ENCODE measurements at regions not wholly inside any gene's neighbourhood (a gene's known extent, or its start where the extent isn't known, plus 50 kb on each side); places are given as distances from the start of the nearest gene placed in this dataset.

DNA sequence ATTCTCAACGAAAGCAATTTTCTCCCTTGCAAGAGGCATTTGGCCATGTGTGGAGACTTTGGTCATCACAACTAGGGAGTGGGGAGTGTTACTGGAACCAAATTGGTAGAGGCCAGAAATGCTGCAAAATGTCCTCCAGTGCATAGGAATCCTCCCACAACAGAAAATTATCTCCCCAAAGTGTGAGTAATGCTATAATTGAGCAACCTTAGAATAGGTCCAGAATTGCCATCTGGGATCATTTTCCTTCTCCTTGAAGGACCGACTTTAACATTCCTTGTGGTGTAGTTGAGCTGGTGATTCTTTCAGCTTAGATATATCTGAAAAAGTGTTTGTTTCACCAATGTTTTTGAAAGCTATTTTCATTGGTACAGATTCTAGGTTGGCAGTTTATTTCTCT lies 111.2 kb upstream of the SMIM21 start:
- Histone ChIP-seq H3K36me3 (no peaks in the 10 kb centered on the region), H3K4me1 (ENCODE audit: control insufficient read depth in 1 of 2, low read depth in 2 of 2) (no peaks in the 10 kb centered on the region), H3K4me3 (no peak overlapping the region), H3K27me3 (replicated peaks; ENCODE audit: insufficient read depth) (no peaks in the 10 kb centered on the region), H3K9me3 (no peaks in the 10 kb centered on the region), H3K27ac (no peak overlapping the region)
- DNase-seq (ENCODE audit: low spot score) (no peak), ATAC-seq (ENCODE audit: insufficient number of reproducible peaks, low FRiP score, low read depth) (no peak)
- TF ChIP-seq, protein P1, sequence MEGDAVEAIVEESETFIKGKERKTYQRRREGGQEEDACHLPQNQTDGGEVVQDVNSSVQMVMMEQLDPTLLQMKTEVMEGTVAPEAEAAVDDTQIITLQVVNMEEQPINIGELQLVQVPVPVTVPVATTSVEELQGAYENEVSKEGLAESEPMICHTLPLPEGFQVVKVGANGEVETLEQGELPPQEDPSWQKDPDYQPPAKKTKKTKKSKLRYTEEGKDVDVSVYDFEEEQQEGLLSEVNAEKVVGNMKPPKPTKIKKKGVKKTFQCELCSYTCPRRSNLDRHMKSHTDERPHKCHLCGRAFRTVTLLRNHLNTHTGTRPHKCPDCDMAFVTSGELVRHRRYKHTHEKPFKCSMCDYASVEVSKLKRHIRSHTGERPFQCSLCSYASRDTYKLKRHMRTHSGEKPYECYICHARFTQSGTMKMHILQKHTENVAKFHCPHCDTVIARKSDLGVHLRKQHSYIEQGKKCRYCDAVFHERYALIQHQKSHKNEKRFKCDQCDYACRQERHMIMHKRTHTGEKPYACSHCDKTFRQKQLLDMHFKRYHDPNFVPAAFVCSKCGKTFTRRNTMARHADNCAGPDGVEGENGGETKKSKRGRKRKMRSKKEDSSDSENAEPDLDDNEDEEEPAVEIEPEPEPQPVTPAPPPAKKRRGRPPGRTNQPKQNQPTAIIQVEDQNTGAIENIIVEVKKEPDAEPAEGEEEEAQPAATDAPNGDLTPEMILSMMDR (IDR thresholded peaks at IDR 0.05): no peak

DNA sequence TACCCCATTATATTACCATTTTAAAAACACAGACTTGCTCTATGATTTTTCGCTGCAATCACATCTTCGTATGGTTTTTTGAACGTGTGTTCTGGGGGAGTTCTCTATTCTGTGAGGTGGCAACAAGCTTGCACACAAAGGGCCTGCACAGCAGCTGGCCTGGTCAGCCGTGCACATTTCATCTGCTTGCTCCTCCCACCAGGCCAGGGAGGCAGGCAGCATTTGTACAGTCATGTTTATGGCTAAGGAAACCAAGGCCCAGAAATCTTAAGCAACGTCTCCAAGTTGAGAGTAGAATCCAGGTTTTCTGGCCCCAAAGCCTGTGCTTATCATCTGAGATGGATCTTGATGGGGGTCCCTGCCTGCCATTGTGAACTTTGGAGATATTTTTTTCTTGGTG lies 106.4 kb upstream of the SMIM21 start:
- no peak overlapping the region for H3K27ac ChIP-seq
- ATAC-seq (ENCODE audit: insufficient number of reproducible peaks, low FRiP score, low read depth): no peak
- H3K36me3 ChIP-seq: no peaks in the 10 kb centered on the region
- H3K27me3 ChIP-seq (replicated peaks; ENCODE audit: insufficient read depth): no peaks in the 10 kb centered on the region
- no peaks in the 10 kb centered on the region for H3K4me1 ChIP-seq (ENCODE audit: control insufficient read depth in 1 of 2, low read depth in 2 of 2)
- TF ChIP-seq, protein P1 (IDR thresholded peaks at IDR 0.05): no peak
- H3K4me3 ChIP-seq: no peak overlapping the region
- no peak for DNase-seq (ENCODE audit: low spot score)
- no peaks in the 10 kb centered on the region for H3K9me3 ChIP-seq

- ATAC-seq (ENCODE audit: insufficient number of reproducible peaks, low FRiP score, low read depth) (no peak), DNase-seq (ENCODE audit: low spot score) (no peak)
- Histone ChIP-seq H3K27ac (no peak overlapping the region), H3K4me1 (ENCODE audit: control insufficient read depth in 1 of 2, low read depth in 2 of 2) (no peaks in the 10 kb centered on the region), H3K9me3 (no peaks in the 10 kb centered on the region), H3K4me3 (no peak overlapping the region), H3K27me3 (replicated peaks; ENCODE audit: insufficient read depth) (no peaks in the 10 kb centered on the region), H3K36me3 (no peaks in the 10 kb centered on the region)
- TF ChIP-seq, protein P1 (IDR thresholded peaks at IDR 0.05): no peak
Observed at GRCh38 chr18:75533209-75533608, 105.7 kb upstream of the SMIM21 start.

DNA sequence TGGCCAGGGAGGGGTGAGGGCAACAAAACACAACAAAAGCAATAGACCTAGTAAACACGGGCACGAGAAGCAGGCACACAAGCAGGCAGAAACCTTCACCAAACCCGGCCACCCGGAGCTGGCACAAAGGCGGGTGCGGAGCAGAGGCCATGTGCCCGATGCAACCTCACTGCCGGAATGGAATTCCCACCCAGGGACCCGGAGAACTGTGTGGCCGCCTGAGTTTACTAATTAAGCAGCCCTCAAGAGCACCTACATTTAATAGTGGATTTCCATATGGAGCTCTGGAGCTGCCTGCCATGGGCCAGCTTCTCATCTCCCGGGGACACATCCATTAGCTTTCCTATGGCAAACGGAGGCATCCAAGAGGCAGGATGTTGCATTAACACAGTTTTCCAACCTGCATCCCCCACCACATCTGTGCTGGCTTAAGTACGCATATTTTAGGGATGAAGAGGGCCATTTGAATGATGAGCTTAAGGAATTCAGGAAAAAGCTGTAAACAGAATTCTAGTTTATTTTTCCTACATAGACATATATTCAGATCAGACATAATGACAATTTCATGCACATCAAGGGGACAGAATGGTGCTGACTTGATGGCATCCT lies 104.5 kb upstream of the SMIM21 start:
- DNase-seq (ENCODE audit: low spot score): no peak
- Histone ChIP-seq H3K27ac (no peak overlapping the region), H3K4me3 (no peak overlapping the region), H3K27me3 (replicated peaks; ENCODE audit: insufficient read depth) (no peaks in the 10 kb centered on the region), H3K36me3 (no peaks in the 10 kb centered on the region), H3K9me3 (no peaks in the 10 kb centered on the region), H3K4me1 (ENCODE audit: control insufficient read depth in 1 of 2, low read depth in 2 of 2) (no peaks in the 10 kb centered on the region)
- no peak for ATAC-seq (ENCODE audit: insufficient number of reproducible peaks, low FRiP score, low read depth)
- TF ChIP-seq, protein P1 (IDR thresholded peaks at IDR 0.05): no peak

DNA sequence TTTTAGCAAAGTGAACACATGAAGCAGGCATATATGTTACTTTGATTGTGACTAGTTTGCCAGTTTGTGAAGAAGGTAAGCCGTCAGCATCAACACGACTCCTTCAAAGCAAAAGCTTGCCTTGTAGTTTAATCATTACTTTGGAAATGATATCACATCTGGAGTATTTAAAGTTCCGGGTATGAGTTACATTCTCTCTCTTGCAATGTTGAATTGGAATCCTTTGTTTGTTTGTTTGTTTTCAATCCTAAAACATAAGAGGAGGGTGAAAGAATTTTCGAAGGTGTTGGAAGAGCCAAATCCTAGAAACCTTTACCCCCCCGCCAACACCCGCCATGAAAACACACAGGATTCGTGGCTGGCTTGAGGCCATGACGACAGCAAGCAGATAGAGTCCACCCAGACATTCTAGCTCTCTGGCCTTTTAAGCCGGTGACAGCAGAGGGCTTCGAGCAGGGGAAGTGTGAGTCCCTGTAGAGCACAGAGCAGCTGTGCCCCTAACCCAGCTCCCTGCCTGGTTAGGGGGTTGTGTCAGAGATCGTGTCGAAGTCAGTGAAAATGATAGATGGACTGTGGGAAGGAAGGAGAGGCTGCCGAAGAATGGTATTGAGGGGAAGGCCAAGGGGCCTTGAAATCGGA lies 103.8 kb upstream of the SMIM21 start:
- ATAC-seq (ENCODE audit: insufficient number of reproducible peaks, low FRiP score, low read depth): no peak
- Histone ChIP-seq H3K27me3 (replicated peaks; ENCODE audit: insufficient read depth) (no peaks in the 10 kb centered on the region), H3K4me1 (ENCODE audit: control insufficient read depth in 1 of 2, low read depth in 2 of 2) (no peaks in the 10 kb centered on the region), H3K4me3 (no peak overlapping the region), H3K36me3 (no peaks in the 10 kb centered on the region), H3K9me3 (no peaks in the 10 kb centered on the region), H3K27ac (no peak overlapping the region)
- DNase-seq (ENCODE audit: low spot score): no peak
- TF ChIP-seq, protein P1 (IDR thresholded peaks at IDR 0.05): no peak

All from thoracic aorta (tissue), 2 donors.